ENCODE measurements at regions not wholly inside any gene's neighbourhood (a gene's known extent, or its start where the extent isn't known, plus 50 kb on each side); places are given as distances from the start of the nearest gene placed in this dataset.
A peak's percentile ranks its signal among the peaks of the same experiment; 100 is the strongest.
"Not testable (repeated sequence)": the region's sequence is repeated elsewhere in the genome, so short reads cannot be mapped to it uniquely, and the experiment has no call there.

- DNase-seq, result not testable (repeated sequence)
Observed at GRCh38 chr9:39463696-39464095, 108.2 kb downstream of the SPATA31A1 start.

DNA sequence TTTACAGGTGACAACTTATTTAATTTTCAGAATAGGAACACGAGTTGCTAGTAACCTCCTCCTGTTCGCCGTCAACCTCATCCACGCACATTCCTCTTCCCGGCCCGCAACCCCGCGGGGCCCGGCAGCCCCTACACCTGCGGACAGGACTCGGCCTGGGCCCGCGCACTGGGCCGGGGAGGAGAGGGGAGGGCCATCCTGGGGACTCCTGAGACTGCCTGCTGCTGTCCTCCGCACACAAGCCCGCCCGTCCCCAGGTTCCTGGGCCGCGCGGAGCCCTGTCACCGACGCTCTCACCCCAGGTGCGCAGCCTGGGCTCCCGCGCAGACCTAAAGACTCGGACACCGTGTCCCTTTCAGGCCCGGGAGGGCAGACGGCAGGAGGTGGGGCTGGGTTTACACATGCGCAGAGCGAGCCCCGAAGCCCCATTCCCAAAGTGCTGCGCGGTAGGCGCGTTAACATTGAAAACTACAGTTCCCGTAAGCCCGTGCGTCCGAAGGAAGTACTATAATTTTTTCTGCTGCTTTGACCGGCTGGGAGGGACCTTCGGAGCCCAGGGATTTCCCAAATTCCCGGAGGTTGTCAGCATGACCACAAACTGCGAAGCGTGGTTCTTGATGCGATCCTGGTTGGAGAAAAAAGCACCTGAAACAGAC is 108.8 kb downstream of the SPATA31A1 start:
- peak; percentile 79 to 80 for DNase-seq

DNA sequence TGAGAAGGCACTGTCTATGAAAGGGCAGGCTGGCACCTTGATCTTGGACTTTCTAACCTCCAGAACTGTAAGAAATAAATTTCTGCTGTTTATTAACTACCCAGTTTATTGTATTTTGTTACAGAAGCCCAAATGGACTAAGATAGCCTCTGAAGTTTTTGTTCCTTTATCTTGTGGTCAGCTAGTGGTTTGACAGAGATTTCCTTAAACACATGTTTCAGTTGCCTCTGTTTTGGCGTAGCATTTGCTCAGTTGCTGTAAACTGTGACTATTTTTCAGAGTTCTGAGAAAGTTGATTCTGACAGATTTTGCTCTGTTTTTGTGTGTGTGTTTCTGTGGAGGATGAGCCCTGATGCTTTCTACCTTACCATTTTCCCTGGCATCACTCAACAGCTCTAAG is 119.0 kb downstream of the SPATA31A1 start:
- DNase-seq, result not testable (repeated sequence)

- not testable (repeated sequence) for DNase-seq
Observed at GRCh38 chr9:39483073-39483472, 127.6 kb downstream of the SPATA31A1 start.

DNA sequence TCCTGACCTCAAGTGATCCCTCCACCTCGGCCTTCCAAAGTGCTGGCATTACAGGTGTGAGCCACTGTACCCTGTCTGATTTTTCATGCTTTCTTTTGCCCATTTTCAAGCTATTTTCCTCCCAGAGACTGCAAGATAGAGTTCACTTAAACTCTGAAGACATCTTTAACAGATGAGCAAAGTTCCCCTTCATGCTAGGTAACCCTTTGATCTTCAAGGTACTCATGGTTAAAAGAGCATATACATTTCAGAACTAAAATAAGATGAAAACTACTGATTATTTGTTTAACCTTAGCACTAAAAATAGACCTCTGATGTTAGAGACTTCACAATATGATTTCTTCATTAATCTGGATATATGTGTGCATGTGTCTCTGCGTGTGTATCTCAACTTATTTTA is 128.4 kb downstream of the SPATA31A1 start:
- DNase-seq, result not testable (repeated sequence)

- DNase-seq, result not testable (repeated sequence)
Observed at GRCh38 chr9:39484292-39484691, 128.8 kb downstream of the SPATA31A1 start.

- DNase-seq, result not testable (repeated sequence)
Observed at GRCh38 chr9:39487477-39487876, 132.0 kb downstream of the SPATA31A1 start.

DNA sequence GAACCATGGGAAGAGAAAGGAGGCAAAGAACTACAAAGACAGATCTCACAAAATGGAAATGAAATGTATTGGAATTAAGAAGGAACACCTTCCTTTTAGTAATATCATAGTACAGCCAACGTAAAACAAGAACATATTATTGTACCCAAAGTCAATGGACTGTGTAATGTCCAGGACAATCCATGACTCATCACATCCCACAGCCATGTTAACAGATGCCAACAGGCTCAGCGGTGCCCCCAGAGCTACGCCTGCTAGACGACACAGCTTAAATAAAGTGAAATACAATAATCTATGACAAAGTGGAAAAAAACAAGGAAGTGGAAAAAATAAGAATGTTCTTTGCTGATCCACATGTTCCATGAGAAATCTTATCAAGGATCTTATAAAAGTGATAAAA is 140.8 kb downstream of the SPATA31A1 start:
- DNase-seq, result not testable (repeated sequence)

DNA sequence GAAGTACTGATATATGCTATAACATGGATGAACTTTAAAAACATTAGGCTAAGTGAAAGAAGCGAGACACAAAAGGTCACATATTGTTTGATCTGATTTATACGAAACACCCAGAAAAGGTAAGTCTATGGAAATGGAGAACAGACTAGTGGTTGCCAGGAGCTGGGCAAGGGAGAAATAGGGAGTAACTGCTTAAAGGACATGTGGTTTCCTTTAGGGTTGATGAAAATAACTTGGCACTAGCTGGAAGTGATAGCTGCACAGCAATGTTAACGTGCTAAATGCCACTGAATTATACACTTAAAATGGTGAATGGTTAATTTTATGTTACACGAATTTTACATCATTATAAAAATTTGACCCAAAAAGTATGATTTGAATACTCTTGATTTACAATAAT is 147.7 kb downstream of the SPATA31A1 start:
- DNase-seq, result not testable (repeated sequence)

DNA sequence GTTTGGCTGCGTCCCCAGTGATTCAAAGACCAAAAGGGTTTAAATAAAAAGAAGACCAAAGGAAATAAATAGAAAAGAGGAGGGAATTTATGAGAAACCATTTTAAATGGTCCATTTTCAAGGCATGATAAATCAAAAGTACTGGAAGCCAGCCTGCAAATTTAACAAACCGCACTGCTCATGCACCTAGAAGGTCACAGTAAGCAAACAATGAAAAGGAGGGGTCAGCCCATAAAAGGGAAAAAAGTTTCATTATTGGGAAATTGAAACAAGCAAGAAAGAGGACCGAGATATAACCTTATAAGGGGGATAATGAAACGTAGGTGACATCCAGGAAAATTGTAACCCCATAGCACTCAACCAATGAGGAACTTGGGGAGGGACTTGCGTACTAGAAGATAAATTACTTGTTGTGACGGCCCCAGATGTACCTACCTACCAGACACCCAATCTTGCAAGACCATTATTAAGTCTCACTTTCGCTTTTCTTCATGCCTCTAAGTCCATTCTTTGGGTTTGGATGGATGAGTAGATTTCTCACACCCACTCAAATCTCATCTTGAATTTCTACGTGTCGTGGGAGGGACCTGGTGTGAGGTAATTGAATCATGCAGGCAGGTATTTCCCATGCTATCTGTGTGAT is 172.0 kb downstream of the SPATA31A1 start:
- not testable (repeated sequence) for DNase-seq

DNA sequence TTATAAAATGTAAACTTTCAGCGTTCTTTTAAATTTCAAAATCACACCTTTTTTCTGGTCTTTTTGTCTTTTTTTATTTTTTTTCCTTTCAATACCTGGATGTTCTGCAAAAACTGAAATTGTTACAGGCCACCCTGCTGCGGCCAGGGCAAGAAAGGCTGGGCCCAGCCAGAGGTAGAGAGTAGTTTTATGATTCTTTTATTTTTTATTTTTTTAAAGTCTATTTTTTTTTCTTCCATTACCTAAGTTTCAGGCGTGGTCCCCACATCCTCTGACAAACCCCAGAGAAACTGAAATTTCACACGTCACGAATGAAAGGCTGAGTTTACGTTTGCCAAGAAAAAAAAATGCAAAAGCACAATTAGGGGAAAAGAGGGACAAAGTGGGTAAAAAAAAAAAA is 177.1 kb downstream of the SPATA31A1 start:
- DNase-seq, result not testable (repeated sequence)

DNA sequence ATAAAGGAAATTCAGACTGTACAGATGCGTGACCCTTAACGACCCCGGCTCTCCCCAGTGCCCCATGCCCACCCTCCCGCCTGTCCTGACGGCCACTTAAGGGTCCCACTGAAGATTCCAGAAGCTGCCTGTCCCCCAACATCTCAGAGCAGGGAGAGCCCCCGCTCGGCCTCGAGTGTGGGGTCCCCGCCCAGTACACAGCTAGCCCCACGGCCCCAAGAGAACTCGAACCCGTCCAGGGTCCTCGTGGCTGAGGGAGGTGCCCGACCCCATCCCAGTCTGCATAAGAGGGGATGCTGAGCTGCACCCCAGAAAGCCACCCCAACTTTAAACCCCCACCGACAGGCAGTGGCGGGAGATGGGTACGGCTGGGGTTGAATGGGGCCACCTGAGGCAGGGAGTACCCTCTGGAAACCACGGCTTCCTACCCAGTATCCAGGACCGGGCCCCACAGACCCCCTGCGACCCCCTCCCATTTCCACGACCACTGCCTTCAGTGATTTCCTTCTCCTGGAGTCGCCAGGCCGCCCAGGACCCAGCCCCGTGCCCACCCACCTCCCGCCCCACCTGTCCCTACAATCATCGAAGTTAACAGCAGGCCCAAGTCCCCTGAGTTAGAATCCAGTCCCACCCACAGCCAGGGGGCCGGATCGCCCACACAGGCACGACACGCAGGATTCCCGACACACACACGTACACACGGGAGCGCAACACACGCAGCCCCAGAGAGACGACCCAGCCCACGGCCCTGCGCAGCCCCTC is 177.7 kb downstream of the SPATA31A1 start:
- DNase-seq, result not testable (repeated sequence)

DNA sequence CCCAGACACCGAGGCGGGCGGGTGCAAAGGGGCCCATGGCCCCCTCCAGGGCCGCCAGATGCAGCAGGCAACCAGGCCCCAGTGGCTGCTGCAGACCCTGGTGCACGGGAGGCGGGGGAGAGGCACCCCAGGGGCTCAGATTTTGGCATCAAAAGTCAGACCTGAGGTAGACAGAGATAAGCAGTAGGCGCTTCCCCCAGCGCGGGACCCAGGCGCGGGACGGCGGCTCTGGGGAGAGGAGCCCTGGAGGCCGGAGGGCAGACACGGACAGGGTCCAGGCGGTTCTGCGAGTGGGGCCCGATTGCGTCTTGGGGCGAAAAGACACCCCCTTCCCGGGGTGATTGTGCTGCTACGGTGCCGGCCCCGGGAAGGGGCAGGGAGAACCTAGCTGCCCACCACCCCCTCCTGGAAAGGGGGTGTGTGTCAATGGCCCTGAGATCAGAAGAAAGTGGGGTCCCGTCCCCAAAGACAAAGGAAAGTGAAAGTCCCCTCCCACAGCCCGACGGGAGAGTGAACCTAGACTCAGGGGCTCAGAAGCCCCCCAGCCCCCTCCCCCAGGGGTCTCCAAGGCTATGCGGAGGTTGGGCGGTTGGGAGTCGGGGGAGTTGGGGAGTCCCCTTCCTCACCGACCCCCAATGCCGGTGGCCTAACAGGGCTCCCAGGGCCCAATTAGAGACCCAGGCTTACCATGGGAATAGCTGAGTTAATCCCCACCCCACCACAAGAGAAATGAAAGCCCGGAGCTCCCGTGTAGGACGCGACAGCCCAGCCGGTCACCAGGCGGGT is 178.5 kb downstream of the SPATA31A1 start:
- not testable (repeated sequence) for DNase-seq

- DNase-seq, result not testable (repeated sequence)
Observed at GRCh38 chr9:39534897-39535296, 179.4 kb downstream of the SPATA31A1 start.

DNA sequence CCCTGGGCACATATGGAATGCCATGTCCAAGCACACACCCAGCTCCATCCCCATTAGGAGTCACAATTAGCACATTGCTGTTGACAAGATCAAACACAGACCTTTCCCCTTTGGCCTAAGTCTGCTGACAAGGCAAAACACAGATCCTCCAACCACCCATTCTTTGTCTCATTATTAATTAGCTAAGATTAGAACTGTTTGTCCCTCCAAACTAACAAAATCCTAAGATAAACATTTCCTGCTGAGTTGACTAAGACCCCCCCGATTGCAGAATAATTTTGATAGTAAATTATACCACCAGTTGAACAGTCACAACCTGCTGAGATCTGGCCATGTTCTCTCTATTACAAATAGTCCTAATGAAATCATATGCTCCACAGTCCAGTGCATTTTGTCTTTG is 186.7 kb downstream of the SPATA31A1 start:
- not testable (repeated sequence) for DNase-seq

- not testable (repeated sequence) for DNase-seq
Observed at GRCh38 chr9:39545079-39545478, 189.6 kb downstream of the SPATA31A1 start.

- not testable (repeated sequence) for DNase-seq
Observed at GRCh38 chr9:39550573-39550972, 195.1 kb downstream of the SPATA31A1 start.

- DNase-seq, result not testable (repeated sequence)
Observed at GRCh38 chr9:39551544-39551943, 196.1 kb downstream of the SPATA31A1 start.

DNA sequence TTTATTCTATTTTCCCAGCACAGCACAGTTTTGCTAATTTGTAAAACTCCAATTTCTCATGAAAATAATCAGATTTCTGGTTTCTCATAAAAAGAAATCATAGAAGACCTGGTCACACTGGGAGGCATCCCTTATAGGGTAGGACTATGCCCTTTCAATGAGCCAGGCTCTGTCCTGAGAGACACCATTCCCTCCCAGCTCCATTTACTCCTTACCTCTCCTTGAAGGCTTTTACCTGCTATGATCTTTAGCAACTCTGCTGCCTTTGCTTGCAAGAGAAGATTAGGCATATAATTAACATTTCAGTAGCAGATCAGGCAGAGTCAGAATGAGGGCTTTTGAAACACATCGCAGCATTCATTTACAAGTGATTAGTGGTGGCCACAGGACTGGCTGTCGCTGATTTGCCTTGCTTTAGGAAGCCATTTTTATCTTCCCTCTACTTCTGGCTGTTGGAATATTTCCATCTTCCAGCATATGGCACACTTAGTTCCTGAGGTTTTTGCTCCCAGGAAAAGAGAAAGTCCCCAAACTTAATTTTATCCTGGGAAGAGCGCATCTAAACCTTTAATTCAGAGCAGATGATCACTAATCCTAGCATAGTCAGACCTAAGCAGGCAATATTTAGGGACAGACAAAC is 196.9 kb downstream of the SPATA31A1 start:
- not testable (repeated sequence) for DNase-seq

DNA sequence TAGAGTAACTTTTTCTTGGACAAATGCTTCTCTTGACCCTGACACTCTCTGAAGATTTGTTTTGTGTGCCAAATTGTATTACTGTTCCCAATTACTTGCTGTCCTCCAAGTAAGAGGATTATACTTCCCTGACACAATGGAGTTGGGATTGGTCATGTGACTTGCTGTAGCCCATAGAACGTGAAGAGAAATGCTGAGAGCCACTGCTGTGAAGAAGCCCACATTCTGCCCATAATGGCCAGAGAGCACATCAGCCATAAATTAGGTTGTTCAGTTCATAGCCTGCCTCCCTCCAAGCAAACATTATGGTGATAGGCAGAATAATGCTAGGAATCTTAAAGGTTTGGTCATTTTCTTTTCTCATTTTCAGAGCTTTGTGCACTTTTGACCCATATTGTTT is 198.9 kb downstream of the SPATA31A1 start:
- not testable (repeated sequence) for DNase-seq

GRCh38 chr9:39559384-39559783 is 203.9 kb downstream of the SPATA31A1 start:
- not testable (repeated sequence) for DNase-seq

DNA sequence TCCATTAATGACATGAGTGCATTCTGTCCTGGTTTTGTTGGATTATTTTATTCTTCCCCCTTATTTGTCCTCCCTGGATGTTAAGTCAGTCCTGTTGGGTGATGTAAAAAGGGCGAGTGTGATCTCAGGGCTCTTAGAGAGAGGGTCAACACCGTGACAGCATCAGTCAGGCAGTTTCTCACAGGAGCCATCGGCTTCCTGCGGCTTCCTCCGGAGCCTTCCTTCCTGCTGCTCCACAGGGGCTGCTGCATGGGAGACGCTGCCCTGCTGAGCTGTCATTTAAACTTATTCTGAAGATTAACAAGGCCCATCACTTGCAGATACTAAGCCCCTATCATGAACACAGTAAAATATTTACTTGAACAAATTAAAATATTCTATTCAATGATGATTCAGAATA is 211.3 kb downstream of the SPATA31A1 start:
- DNase-seq, result not testable (repeated sequence)
